Endothelial cell of umbilical vein (primary cell): ENCODE measurements at regions not wholly inside any gene's neighbourhood (a gene's known extent, or its start where the extent isn't known, plus 50 kb on each side); places are given as distances from the start of the nearest gene placed in this dataset.

Experiments
- BruUV-seq: library from RNA; stranded (reverse); fragments of 400-500 nt; replicated peaks from 2 replicates; lab custom pipeline; 2021; lab: Mats Ljungman, UMichigan
- CTCF ChIA-PET: fragments of 300-600, 350-600 bp; sonication (Branson Sonifier 250); formaldehyde crosslinking; loops from one replicate; lab custom pipeline; 2021; ENCODE audit warnings: antibody characterized with exemption, inconsistent platforms; lab: Charles Lee
- POLR2A ChIA-PET: fragments of 300-600, 350-600 bp; sonication (Branson Sonifier 250); formaldehyde crosslinking; loops from one replicate; lab custom pipeline; 2021; ENCODE audit warnings: antibody characterized with exemption, inconsistent platforms; lab: Charles Lee
- DNase-seq: peaks from one replicate; pipeline ENCODE4 v3.0.0-alpha.2; 2011; ENCODE audit warnings: low read depth, low spot score
- FAIRE-seq: peaks from 2 replicates; lab custom pipeline; 2011; peaks lifted over from hg19 to GRCh38; lab: Jason Lieb, UNC
- H2AFZ ChIP-seq: 2 replicates; pipeline ENCODE4 v1.6.0; 2012; ENCODE audit warnings: low read depth, low read length, control low read depth, inconsistent platforms
- H3K27ac ChIP-seq: 2 replicates; pipeline ENCODE4 v1.5.1; 2011; ENCODE audit warnings: low read depth, mild to moderate bottlenecking, control low read depth, low read length, moderate library complexity; ENCODE audit not compliant: insufficient read depth
- H3K27me3 ChIP-seq, 2 experiments: 2 replicates each; pipeline versions ENCODE4 v1.6.0 to v1.6.1; 2011; ENCODE audit warnings: low read length in 2 of 2, mixed read lengths in 1 of 2; ENCODE audit not compliant: control insufficient read depth in 2 of 2, insufficient read depth in 2 of 2
- H3K36me3 ChIP-seq, 2 experiments: 2 replicates in 1 of 2; 3 replicates in 1 of 2; pipeline ENCODE4 v1.5.1; 2011; ENCODE audit warnings: low read length in 2 of 2, mild to moderate bottlenecking in 1 of 2, moderate library complexity in 1 of 2; ENCODE audit not compliant: control insufficient read depth in 2 of 2, insufficient read depth in 2 of 2; ENCODE audit errors: extremely low read depth in 1 of 2
- H3K4me1 ChIP-seq: 3 replicates; pipeline ENCODE4 v1.5.1; 2011; ENCODE audit warnings: mild to moderate bottlenecking, low read length; ENCODE audit not compliant: control insufficient read depth, insufficient read depth; ENCODE audit errors: extremely low read depth
- H3K4me2 ChIP-seq: 2 replicates; pipeline ENCODE4 v1.6.1; 2011; ENCODE audit warnings: low read length, control low read depth, mixed read lengths; ENCODE audit not compliant: insufficient read depth
- H3K4me3 ChIP-seq, 3 experiments: fragments of 200-600 bp in 1 of 3; sonication (generic), shearing (Covaris generic) in 1 of 3; replicated peaks in 1 of 3; 2 replicates each; pipeline ENCODE4 v1.5.1; 2011 to 2016; ENCODE audit warnings: control low read depth in 3 of 3, low read length in 3 of 3, mild to moderate bottlenecking in 2 of 3, inconsistent platforms in 1 of 3, low read depth in 1 of 3, moderate library complexity in 1 of 3; ENCODE audit not compliant: insufficient read depth in 1 of 3
- H3K79me2 ChIP-seq: 2 replicates; pipeline ENCODE4 v1.6.0; 2012; ENCODE audit warnings: low read length, inconsistent platforms; ENCODE audit not compliant: control insufficient read depth, insufficient read depth
- H3K9ac ChIP-seq: replicated peaks from 2 replicates; pipeline ENCODE3; 2011; ENCODE audit warnings: low read length, control low read depth; ENCODE audit not compliant: insufficient read depth; ENCODE audit errors: extremely low read depth
- H3K9me1 ChIP-seq: replicated peaks from 3 replicates; pipeline ENCODE4 v1.6.0; 2011; ENCODE audit warnings: mild to moderate bottlenecking, low read length; ENCODE audit not compliant: control insufficient read depth, insufficient read depth; ENCODE audit errors: extremely low read depth
- H3K9me3 ChIP-seq: replicated peaks from 2 replicates; pipeline ENCODE4 v1.5.1; 2012; ENCODE audit warnings: low read length, inconsistent platforms; ENCODE audit not compliant: control insufficient read depth, insufficient read depth
- H4K20me1 ChIP-seq: replicated peaks from 2 replicates; pipeline ENCODE3; 2011; ENCODE audit warnings: mild to moderate bottlenecking, low read length; ENCODE audit not compliant: control insufficient read depth, insufficient read depth; ENCODE audit errors: extremely low read depth
- EZH2 ChIP-seq: IDR thresholded peaks from 2 replicates; pipeline ENCODE4 v1.6.1; 2012; ENCODE audit warnings: borderline replicate concordance, low read depth, mild to moderate bottlenecking, moderate library complexity, low read length, inconsistent platforms; ENCODE audit not compliant: severe bottlenecking
- FOS ChIP-seq: IDR thresholded peaks from 2 replicates; pipeline ENCODE4 v1.6.1; 2011; ENCODE audit warnings: mild to moderate bottlenecking, low read length, moderate library complexity, borderline replicate concordance; ENCODE audit not compliant: insufficient read depth
- GATA2 ChIP-seq: IDR thresholded peaks from 2 replicates; pipeline ENCODE4 v1.7.0; 2011; ENCODE audit warnings: low read depth, mild to moderate bottlenecking, moderate library complexity, mixed read lengths, low read length; ENCODE audit not compliant: insufficient read length, insufficient read depth
- JUN ChIP-seq: IDR thresholded peaks from 2 replicates; pipeline ENCODE4 v1.6.1; 2011; ENCODE audit warnings: borderline replicate concordance, low read depth; ENCODE audit not compliant: insufficient read length, insufficient read depth
- MYC ChIP-seq: IDR thresholded peaks from one replicate; pipeline ENCODE4 v1.6.1; 2011; ENCODE audit warnings: mild to moderate bottlenecking, low read depth, low read length
- POLR2A ChIP-seq: IDR thresholded peaks from 2 replicates; pipeline ENCODE4 v1.6.1; 2012; ENCODE audit warnings: low read depth, mild to moderate bottlenecking, control low read depth, low read length
- POLR2AphosphoS5 ChIP-seq: IDR thresholded peaks from 2 replicates; pipeline ENCODE4 v1.6.1; 2012; ENCODE audit warnings: low read depth, mild to moderate bottlenecking, control low read depth, low read length, moderate library complexity; ENCODE audit not compliant: insufficient read depth
- dilution Hi-C: fragments of 300-500 bp; cut with MboI; formaldehyde crosslinking; loops from one replicate; pipeline ENCODE4 v1.15.0; 2019; ENCODE audit warnings: low sequenced_read_pairs; ENCODE audit not compliant: extremely low pct_ligation_motif_present
- intact Hi-C: fragments of 100-400 bp; cut with micrococcal nuclease; formaldehyde crosslinking; loops from one replicate; pipeline ENCODE4 v1.10.0; 2022
- TF ChIP-seq, protein P1 (sequence below), 2 donors: IDR thresholded peaks; 1 replicate in 1 of 2; 2 replicates in 1 of 2; pipeline ENCODE4 v1.5.1; 2011; ENCODE audit warnings: low read length in 2 of 2, mild to moderate bottlenecking in 2 of 2, moderate library complexity in 2 of 2, control low read depth in 1 of 2, inconsistent platforms in 1 of 2, low read depth in 1 of 2; ENCODE audit not compliant: insufficient read depth in 1 of 2; ENCODE audit errors: extremely low read depth in 1 of 2
- TF ChIP-seq, protein P2 (sequence below): IDR thresholded peaks from 2 replicates; pipeline ENCODE4 v1.6.1; 2011; ENCODE audit not compliant: insufficient read depth, insufficient read length

DNA sequence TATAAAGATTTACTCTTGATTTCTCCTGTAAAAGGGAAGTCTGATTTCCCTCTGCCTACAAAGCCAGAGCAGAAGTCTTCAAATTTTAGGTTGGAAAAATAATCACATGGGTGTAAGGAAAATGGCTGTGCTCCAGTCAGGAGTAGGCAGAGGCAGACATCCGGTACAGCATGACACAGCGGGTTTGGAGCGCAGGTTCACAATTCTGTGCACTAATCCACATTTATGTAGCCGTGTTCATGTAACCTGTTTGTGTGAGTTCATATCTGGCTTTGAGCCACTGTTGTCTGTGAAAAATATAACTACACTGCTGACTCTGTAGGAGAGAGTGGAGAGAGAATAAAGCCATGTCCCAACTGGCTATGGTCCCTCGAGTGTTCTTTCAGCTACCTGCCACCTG is 248.0 kb downstream of the CASP12 start:
- H3K4me3 ChIP-seq = no peak overlapping the region
- H3K27me3 ChIP-seq = no peaks in the 10 kb centered on the region
- no peak overlapping the region for H3K4me2 ChIP-seq
- H3K4me1 ChIP-seq = no peaks in the 10 kb centered on the region
- no peaks in the 10 kb centered on the region for H3K36me3 ChIP-seq
- intact Hi-C loops = no loop called here
- FAIRE-seq = no peak
- H3K9me1 ChIP-seq = no peaks in the 10 kb centered on the region
- H2AFZ ChIP-seq = no peak overlapping the region
- H4K20me1 ChIP-seq = no peaks in the 10 kb centered on the region
- H3K27ac ChIP-seq = no peak overlapping the region
- H3K9me3 ChIP-seq = no peaks in the 10 kb centered on the region
- BruUV-seq = no TSS peak
- ChIA-PET CTCF (no interaction called here), POLR2A (no interaction called here)
- DNase-seq = no peak
- dilution Hi-C loops = no loop called here
- H3K9ac ChIP-seq = no peak overlapping the region
- no peaks in the 10 kb centered on the region for H3K79me2 ChIP-seq
- TF ChIP-seq, protein P1, sequence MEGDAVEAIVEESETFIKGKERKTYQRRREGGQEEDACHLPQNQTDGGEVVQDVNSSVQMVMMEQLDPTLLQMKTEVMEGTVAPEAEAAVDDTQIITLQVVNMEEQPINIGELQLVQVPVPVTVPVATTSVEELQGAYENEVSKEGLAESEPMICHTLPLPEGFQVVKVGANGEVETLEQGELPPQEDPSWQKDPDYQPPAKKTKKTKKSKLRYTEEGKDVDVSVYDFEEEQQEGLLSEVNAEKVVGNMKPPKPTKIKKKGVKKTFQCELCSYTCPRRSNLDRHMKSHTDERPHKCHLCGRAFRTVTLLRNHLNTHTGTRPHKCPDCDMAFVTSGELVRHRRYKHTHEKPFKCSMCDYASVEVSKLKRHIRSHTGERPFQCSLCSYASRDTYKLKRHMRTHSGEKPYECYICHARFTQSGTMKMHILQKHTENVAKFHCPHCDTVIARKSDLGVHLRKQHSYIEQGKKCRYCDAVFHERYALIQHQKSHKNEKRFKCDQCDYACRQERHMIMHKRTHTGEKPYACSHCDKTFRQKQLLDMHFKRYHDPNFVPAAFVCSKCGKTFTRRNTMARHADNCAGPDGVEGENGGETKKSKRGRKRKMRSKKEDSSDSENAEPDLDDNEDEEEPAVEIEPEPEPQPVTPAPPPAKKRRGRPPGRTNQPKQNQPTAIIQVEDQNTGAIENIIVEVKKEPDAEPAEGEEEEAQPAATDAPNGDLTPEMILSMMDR (IDR thresholded peaks at IDR 0.05; ENCODE audit: extremely low read depth in 1 of 2, insufficient read depth in 1 of 2, low read depth in 1 of 2, low read length in 2 of 2) = no peak
- no peak for TF ChIP-seq EZH2
- TF ChIP-seq JUN = no peak
- no peak for TF ChIP-seq POLR2A
- no peak for TF ChIP-seq MYC
- TF ChIP-seq, protein P2, sequence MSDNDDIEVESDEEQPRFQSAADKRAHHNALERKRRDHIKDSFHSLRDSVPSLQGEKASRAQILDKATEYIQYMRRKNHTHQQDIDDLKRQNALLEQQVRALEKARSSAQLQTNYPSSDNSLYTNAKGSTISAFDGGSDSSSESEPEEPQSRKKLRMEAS = no peak
- TF ChIP-seq FOS = no peak

DNA sequence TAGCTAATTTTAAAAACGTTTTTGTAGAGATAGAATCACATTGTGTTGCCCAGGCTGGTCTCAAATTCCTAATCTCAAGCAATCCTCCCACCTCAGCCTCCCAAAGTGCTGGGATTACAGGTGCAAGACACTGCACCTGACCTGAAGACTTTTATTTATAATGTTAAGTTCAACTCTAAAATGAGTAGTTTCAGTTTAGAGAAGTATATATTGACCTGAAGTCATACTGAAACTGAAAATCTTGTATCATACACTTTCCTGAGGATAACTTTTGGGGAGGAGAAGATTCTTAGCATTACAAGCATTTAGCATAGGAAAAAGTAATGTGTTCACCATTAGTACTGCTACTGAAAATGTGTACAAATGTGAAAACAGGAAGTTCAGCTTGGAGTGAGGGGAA is 249.3 kb downstream of the CASP12 start:
- intact Hi-C loops = no loop called here
- Histone ChIP-seq H3K9me1 (no peaks in the 10 kb centered on the region), H2AFZ (no peak overlapping the region), H3K4me1 (no peaks in the 10 kb centered on the region), H3K9ac (no peak overlapping the region), H3K36me3 (no peaks in the 10 kb centered on the region), H3K27ac (no peak overlapping the region), H4K20me1 (no peaks in the 10 kb centered on the region), H3K4me3 (no peak overlapping the region), H3K4me2 (no peak overlapping the region), H3K27me3 (no peaks in the 10 kb centered on the region), H3K9me3 (no peaks in the 10 kb centered on the region), H3K79me2 (no peaks in the 10 kb centered on the region)
- ChIA-PET CTCF (no interaction called here), POLR2A (no interaction called here)
- TF ChIP-seq POLR2A (no peak), POLR2AphosphoS5 (no peak), JUN (no peak), FOS (no peak), MYC (no peak), GATA2 (no peak), EZH2 (no peak)
- TF ChIP-seq, protein P2 = no peak
- TF ChIP-seq, protein P1 (IDR thresholded peaks at IDR 0.05; ENCODE audit: extremely low read depth in 1 of 2, insufficient read depth in 1 of 2, low read depth in 1 of 2, low read length in 2 of 2) = no peak
- FAIRE-seq (no peak), DNase-seq (no peak)
- no TSS peak for BruUV-seq
- dilution Hi-C loops = no loop called here
